Spleen (tissue), 7 donors: ENCODE measurements at regions not wholly inside any gene's neighbourhood (a gene's known extent, or its start where the extent isn't known, plus 50 kb on each side); places are given as distances from the start of the nearest gene placed in this dataset.

ENCODE experiments used
- POLR2A ChIP-seq, 3 donors: fragments of 450-650 bp; IDR thresholded peaks; one replicate each; pipeline ENCODE4 v1.5.1; 2017; ENCODE audit warnings: antibody characterized with exemption in 3 of 3, mild to moderate bottlenecking in 1 of 3
- POLR2AphosphoS5 ChIP-seq, 3 donors: sonication (generic); formaldehyde crosslinking; IDR thresholded peaks; one replicate each; pipeline ENCODE4 v1.5.1; 2017; ENCODE audit warnings: antibody characterized with exemption in 3 of 3
- TF ChIP-seq, protein P1 (sequence below), 11 experiments: fragments of 200-600 bp in 7 of 11; fragments of 450-650 bp in 4 of 11; sonication (generic) in 4 of 11; IDR thresholded peaks in 8 of 11; conservative IDR thresholded peaks in 3 of 11; 1 replicate in 7 of 11; 2 replicates in 4 of 11; pipeline versions ENCODE4 v1.4.0 to v1.8.0; 2016 to 2021; ENCODE audit warnings: antibody characterized with exemption in 11 of 11, inconsistent platforms in 4 of 11, mild to moderate bottlenecking in 1 of 11
- donor health status: DM: no; HTN: no; CAD: no; lungs with moderate emphysema.
- donor health status: DM: no; HTN: no; CAD: no.
- donor health status: DM: no; HTN: no; CAD: no.

DNA sequence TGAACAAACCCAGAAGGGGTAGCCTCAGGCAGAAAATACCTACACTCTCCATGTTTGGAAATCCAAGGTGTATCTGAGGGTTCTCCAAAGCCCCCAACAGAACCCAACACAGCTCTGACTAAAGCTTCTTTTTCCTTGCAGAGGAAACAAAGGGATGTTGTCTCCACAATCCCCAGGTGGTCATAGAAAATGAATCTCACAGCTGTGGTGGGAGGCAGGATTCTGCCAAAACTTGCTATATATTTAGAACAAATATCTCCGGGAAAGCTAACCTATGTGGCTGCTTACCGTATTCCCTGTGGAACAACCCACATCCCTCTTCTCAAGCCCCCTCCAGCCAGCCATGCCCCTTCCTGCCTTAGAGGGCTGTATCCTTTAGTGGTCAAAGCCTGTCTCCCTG lies 406.1 kb downstream of the PRDM2 start:
- no peak for TF ChIP-seq POLR2A (IDR thresholded peaks at IDR 0.05)
- TF ChIP-seq, protein P1, sequence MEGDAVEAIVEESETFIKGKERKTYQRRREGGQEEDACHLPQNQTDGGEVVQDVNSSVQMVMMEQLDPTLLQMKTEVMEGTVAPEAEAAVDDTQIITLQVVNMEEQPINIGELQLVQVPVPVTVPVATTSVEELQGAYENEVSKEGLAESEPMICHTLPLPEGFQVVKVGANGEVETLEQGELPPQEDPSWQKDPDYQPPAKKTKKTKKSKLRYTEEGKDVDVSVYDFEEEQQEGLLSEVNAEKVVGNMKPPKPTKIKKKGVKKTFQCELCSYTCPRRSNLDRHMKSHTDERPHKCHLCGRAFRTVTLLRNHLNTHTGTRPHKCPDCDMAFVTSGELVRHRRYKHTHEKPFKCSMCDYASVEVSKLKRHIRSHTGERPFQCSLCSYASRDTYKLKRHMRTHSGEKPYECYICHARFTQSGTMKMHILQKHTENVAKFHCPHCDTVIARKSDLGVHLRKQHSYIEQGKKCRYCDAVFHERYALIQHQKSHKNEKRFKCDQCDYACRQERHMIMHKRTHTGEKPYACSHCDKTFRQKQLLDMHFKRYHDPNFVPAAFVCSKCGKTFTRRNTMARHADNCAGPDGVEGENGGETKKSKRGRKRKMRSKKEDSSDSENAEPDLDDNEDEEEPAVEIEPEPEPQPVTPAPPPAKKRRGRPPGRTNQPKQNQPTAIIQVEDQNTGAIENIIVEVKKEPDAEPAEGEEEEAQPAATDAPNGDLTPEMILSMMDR (IDR thresholded peaks at IDR 0.05 in 8 of 11, conservative IDR thresholded peaks at IDR 0.05 in 3 of 11) = no peak
- no peak for TF ChIP-seq POLR2AphosphoS5 (IDR thresholded peaks at IDR 0.05)
